Lower leg skin (tissue), 3 donors: ENCODE measurements at regions not wholly inside any gene's neighbourhood (a gene's known extent, or its start where the extent isn't known, plus 50 kb on each side); places are given as distances from the start of the nearest gene placed in this dataset.

Experiments
- CTCF ChIP-seq, 3 donors: fragments of 450-650 bp; IDR thresholded peaks; one replicate each; pipeline ENCODE4 v1.5.1; 2016; ENCODE audit warnings: antibody characterized with exemption in 3 of 3, mild to moderate bottlenecking in 3 of 3, moderate library complexity in 2 of 3
- POLR2A ChIP-seq, 2 donors: fragments of 450-650 bp; IDR thresholded peaks; one replicate each; pipeline ENCODE4 v1.6.1; 2016 to 2017; ENCODE audit warnings: antibody characterized with exemption in 2 of 2, mild to moderate bottlenecking in 1 of 2, moderate library complexity in 1 of 2

- no peak for TF ChIP-seq CTCF (IDR thresholded peaks at IDR 0.05)
- no peak for TF ChIP-seq POLR2A (IDR thresholded peaks at IDR 0.05)
Observed at GRCh38 chr18:11512096-11513025, 97.0 kb upstream of the SLC35G4 start.
